GM10248 (cell line): ENCODE measurements at regions not wholly inside any gene's neighbourhood (a gene's known extent, or its start where the extent isn't known, plus 50 kb on each side); places are given as distances from the start of the nearest gene placed in this dataset.

Experiments used
- CTCF ChIA-PET: fragments of 300-600 bp; sonication (Branson Sonifier 250); formaldehyde crosslinking; extraction: SDS; loops from one replicate; lab custom pipeline; 2021; ENCODE audit warnings: antibody characterized with exemption; lab: Yijun Ruan, JAX
- POLR2A ChIA-PET: fragments of 350-650 bp; sonication (Branson Sonifier 250); formaldehyde crosslinking; extraction: SDS; loops from one replicate; lab custom pipeline; 2020; ENCODE audit warnings: antibody characterized with exemption; lab: Yijun Ruan, JAX
- DNase-seq: peaks from one replicate; pipeline ENCODE4 v3.0.0; 2012; ENCODE audit errors: extremely low spot score
- CTCF ChIP-seq: IDR thresholded peaks from 2 replicates; pipeline ENCODE4 v1.5.1; 2012; ENCODE audit warnings: mild to moderate bottlenecking, low read depth; ENCODE audit errors: extremely low read depth, missing control alignments, control extremely low read depth

DNA sequence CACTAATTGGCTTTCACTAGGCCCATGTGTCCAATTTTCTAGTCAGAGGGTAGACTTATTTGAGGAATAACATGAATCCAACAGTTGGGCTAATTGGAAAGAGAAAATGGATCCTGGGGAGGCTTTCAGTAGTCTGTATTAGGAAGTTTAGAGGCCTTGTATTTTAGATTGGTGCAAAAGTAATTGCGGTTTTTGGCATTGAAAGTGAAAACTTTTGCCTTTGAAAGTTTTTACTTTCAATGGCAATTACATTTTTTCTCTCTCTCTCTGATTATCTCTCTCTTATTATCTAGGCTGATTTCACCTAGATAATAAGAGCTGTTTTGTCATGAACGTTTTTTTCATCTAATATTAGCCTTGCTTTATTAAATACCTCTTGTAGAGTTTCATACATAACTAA lies 981.7 kb downstream of the REEP3 start:
- no peak for TF ChIP-seq CTCF
- ChIA-PET CTCF (no interaction called here), POLR2A (no interaction called here)
- no peak for DNase-seq

DNA sequence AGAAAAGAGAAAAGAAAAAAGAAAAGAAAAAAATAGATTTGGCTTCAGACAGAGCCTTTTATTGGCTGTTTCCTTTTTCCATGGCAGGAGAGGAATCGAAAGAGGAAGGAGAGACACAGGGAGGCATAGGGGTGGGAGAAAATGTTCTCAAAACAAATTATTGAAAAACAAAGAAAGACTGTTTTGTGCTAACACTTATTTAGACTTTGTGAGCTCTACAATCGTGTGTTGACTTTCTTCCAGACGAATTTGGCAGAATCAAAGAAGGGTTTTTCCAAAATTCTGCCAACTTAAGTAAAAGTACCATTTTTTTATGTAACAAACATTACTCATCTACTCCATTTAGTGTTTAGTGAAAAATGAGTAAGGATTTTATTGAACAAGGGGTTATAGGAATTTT lies 982.2 kb downstream of the REEP3 start:
- CTCF ChIA-PET = no interaction called here

DNA sequence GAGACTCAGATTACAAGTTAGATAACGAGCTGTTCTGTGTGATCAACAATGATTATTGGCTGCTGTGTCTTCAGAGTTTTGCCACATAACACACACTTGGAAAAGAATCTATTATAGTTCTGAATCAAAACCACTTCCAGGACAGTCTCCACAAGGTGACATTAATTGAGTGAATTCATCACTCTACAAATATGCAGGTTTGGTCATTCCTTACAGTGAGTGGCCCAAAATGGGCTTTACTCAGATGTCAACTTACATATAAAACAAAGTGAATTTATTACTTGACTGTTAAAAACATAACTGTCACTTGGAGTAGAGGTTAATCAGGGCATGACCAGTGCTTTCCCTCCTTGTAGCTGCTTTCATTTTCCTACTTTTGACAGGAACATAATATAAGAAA lies 984.3 kb downstream of the REEP3 start:
- TF ChIP-seq CTCF = no peak
- ChIA-PET CTCF (no interaction called here), POLR2A (no interaction called here)
- no peak for DNase-seq

More for the DNA sequence above, 982.2 kb downstream of the REEP3 start:
- TF ChIP-seq CTCF = no peak
- DNase-seq = no peak
- POLR2A ChIA-PET = no interaction called here

DNA sequence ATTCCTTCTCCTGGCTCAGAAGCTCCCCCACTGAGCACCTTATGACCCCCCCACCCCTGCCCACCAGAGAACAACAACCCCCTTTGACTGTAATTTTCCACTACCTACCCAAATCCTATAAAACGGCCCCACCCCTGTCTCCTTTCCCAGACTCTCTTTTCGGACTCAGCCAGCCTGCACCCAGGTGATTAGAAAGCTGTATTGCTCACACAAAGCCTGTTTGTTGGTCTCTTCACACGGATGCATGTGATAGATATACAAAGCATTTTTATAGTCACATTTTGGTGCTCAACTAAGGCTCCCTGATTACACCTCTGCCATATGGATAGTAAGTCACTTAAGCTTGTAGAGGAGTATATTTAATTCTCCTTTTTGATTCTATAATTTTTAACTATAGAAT lies 985.8 kb downstream of the REEP3 start:
- DNase-seq = no peak
- CTCF ChIA-PET = interaction anchor here (1.5 to 1.7 kb wide), 2 partner anchors 8 to 9 kb away, joined by 3 to 4 read pairs; no protein-coding TSS in a partner anchor
- POLR2A ChIA-PET = no interaction called here
- TF ChIP-seq CTCF = no peak

GRCh38 chr10:64507651-64508028 lies 986.4 kb downstream of the REEP3 start:
- no peak for TF ChIP-seq CTCF
- ChIA-PET POLR2A (no interaction called here), CTCF (interaction anchor here (1.5 to 1.7 kb wide), 2 partner anchors 8 to 9 kb away, joined by 3 to 4 read pairs; no protein-coding TSS in a partner anchor)
- no peak for DNase-seq

GRCh38 chr10:64508029-64508661 lies 986.9 kb downstream of the REEP3 start:
- ChIA-PET POLR2A (no interaction called here), CTCF (interaction anchor here (1.7 kb wide), 1 partner anchor 9 kb away, joined by 3 read pairs; no protein-coding TSS in a partner anchor)
- no peak for DNase-seq
- TF ChIP-seq CTCF = no peak
